HG03558 (cell line): ENCODE measurements at regions not wholly inside any gene's neighbourhood (a gene's known extent, or its start where the extent isn't known, plus 50 kb on each side); places are given as distances from the start of the nearest gene placed in this dataset.

Source experiments
- ATAC-seq: cut with Tn5 transposase; IDR thresholded peaks from one replicate; pipeline ENCODE4 v1.9.1; 2021; ENCODE audit warnings: moderate number of reproducible peaks; ENCODE audit not compliant: unreplicated experiment; ENCODE audit errors: extremely low read depth

GRCh38 chr7:35581605-35582210 lies 113.2 kb downstream of the HERPUD2 start:
- no peak for ATAC-seq

- no peak for ATAC-seq
Observed at GRCh38 chr7:35576031-35576573, 118.8 kb downstream of the HERPUD2 start.

- ATAC-seq, result no peak
Observed at GRCh38 chr7:35571611-35572240, 123.2 kb downstream of the HERPUD2 start.

GRCh38 chr7:35570937-35571336 lies 124.0 kb downstream of the HERPUD2 start:
- no peak for ATAC-seq

GRCh38 chr7:35565927-35566326 lies 129.0 kb downstream of the HERPUD2 start:
- ATAC-seq, result no peak

- no peak for ATAC-seq
Observed at GRCh38 chr7:35558841-35559240, 136.1 kb downstream of the HERPUD2 start.

- ATAC-seq, result no peak
Observed at GRCh38 chr7:35556515-35557471, 138.1 kb downstream of the HERPUD2 start.

- no peak for ATAC-seq
Observed at GRCh38 chr7:35555934-35556333, 139.0 kb downstream of the HERPUD2 start.

- no peak for ATAC-seq
Observed at GRCh38 chr7:35555386-35555785, 139.5 kb downstream of the HERPUD2 start.

GRCh38 chr7:35553519-35553918 lies 141.4 kb downstream of the HERPUD2 start:
- no peak for ATAC-seq

GRCh38 chr7:35552691-35553090 lies 142.2 kb downstream of the HERPUD2 start:
- no peak for ATAC-seq

GRCh38 chr7:35551321-35552081 lies 143.4 kb downstream of the HERPUD2 start:
- no peak for ATAC-seq

GRCh38 chr7:35550831-35551230 lies 144.1 kb downstream of the HERPUD2 start:
- no peak for ATAC-seq

- ATAC-seq, result no peak
Observed at GRCh38 chr7:35549781-35550180, 145.2 kb downstream of the HERPUD2 start.

GRCh38 chr7:35548291-35548690 lies 146.6 kb downstream of the HERPUD2 start:
- no peak for ATAC-seq

- ATAC-seq, result no peak
Observed at GRCh38 chr7:35546691-35547429, 148.1 kb downstream of the HERPUD2 start.

GRCh38 chr7:35545831-35546230 lies 149.1 kb downstream of the HERPUD2 start:
- no peak for ATAC-seq

- ATAC-seq, result no peak
Observed at GRCh38 chr7:35544028-35544742, 150.8 kb downstream of the HERPUD2 start.
